ENCODE measurements at regions not wholly inside any gene's neighbourhood (a gene's known extent, or its start where the extent isn't known, plus 50 kb on each side); places are given as distances from the start of the nearest gene placed in this dataset.
"Not testable (repeated sequence)": the region's sequence is repeated elsewhere in the genome, so short reads cannot be mapped to it uniquely, and the experiment has no call there.

DNA sequence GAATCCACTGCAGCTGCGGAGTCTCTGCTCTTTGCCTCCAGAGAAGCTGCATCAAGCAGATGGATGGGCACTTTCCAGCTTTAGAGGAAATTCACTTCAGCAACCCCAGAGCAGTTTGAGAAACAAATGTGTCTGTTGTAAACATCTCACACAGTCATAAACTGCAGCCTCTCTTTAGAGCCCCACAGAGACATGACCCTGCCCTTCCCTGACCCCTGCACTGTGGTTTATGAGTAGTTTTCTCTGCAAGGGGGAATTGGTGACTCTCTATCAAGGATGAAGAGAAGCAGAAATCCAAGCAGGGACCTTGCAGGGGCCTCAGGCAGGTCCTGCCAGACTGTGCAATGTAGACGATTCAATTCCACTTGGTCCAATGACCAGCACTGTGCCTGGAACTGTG lies 160.2 kb downstream of the SH2D4B start:
- DNase-seq (ENCODE audit: low spot score), result no peak

DNA sequence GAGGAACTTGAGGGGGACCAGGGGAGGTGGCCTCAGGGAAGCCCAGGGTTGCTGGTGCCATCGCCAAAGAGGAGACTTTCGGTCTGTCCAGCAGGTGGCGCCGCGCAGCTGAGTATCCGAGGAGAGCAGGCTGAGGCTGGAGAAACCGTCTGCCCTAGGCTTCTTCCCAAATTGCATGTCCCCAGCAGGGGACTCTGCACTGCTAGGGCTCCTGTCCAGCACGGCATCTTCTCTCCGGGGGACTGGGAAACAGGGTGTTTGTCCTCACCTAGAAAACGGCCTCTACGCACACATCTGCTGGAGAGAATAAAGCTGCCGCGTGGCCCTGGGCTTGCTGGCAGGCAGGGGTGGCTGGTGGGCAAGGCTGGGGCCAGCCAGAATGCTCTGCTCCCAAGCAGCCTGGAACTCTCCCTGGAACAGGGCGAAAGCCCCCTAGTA lies 161.9 kb downstream of the SH2D4B start:
- peak; percentile 88 for DNase-seq (ENCODE audit: low spot score)

- no peak for DNase-seq (ENCODE audit: low spot score)
Measured at GRCh38 chr10:80700252-80700651, 162.6 kb downstream of the SH2D4B start.

- DNase-seq (ENCODE audit: low spot score), result no peak
Measured at GRCh38 chr10:80700760-80701444, 163.2 kb downstream of the SH2D4B start.

GRCh38 chr10:80701706-80702105 lies 164.0 kb downstream of the SH2D4B start:
- no peak for DNase-seq (ENCODE audit: low spot score)

DNA sequence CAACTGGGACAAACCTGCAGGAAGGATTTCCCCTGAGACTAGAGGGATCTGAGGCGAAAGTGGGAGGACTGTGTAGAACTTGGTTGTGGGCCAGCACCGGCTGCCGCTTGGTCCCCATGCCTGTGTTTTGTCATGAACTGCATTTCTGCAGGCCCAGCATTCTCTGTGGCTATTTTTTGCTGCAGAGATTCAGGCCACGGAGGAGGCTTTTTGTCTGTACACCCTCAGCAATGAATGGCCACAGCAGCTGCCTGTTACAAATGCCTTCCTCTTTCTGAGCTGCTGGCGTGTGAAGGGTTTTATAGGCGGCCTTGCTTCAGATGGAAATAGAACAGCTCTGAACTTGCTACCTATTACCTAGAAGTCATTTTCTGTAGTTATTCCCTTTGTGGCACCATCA lies 164.4 kb downstream of the SH2D4B start:
- no peak for DNase-seq (ENCODE audit: low spot score)

DNA sequence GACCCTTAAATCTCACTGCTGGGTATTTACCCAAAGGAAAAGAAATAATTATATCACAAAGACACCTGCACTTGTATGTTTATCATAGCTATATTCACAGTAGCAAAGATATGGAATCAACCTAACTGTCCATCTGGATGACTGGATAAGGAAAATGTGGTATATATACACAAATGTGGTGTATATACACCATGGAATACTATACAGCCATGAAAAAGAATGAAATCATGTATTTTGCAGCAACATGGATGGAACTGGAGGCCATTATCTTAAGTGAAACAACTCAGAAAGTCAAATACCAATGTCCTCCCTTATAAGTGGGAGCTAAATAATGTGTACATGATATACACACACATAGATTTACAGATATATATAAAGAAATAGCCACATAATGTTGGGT lies 168.2 kb downstream of the SH2D4B start:
- DNase-seq (ENCODE audit: low spot score), result no peak

DNA sequence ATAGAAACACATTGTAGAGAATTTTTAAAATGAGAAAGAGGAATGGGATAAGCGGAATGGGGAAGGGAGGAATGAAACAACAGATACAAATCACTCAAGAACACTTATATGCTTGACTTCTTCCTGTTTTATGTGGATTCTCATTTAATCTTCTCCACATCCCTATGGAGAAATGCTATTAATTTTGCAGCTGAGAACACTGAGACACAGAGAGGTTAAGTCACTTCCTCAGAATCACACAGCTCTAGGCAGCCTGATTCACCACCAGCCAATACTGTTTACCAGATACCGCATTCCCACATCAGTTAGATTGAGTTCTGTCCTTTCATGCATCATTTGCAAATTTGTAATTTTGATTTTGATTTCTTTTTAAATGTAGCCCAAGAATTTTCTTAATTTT lies 170.5 kb downstream of the SH2D4B start:
- no peak for DNase-seq (ENCODE audit: low spot score)

DNA sequence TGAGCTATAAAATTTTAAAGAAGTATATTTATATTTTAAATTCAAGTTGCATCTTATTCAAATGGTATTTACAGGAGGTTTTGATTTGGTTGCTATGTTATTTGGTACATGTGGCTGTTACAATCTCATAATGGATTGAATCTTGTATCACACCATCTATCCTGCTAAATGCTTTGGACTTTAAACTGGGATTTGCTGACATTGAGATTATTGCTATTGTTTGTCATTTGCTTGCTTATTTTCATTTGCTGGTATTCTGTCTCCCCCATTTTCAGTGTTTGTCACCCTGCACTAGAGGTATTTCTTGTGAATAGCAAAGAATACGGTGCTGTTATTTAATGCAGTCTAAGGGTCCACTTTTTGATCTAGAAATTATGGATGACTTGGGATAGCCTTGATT lies 171.1 kb downstream of the SH2D4B start:
- no peak for DNase-seq (ENCODE audit: low spot score)

DNA sequence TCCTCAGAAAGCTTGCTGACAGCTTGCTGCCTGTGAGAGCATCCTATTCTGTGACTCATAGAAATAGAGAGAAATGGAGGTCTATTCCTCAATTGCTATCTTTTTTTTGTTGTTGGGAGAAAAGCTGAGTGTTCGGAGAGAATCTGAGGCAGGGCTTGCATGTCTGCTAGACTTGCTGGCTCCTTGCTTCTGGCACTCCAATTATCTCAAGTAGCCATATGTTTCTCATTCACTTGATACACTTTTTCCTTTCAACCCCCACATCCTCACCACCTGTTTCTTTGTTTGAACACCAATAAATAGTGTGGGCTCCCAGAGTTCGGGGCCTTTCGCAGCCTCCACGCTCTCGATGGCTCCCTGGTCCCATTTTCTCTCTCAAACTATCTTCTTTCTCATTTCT lies 172.2 kb downstream of the SH2D4B start:
- no peak for DNase-seq (ENCODE audit: low spot score)

DNA sequence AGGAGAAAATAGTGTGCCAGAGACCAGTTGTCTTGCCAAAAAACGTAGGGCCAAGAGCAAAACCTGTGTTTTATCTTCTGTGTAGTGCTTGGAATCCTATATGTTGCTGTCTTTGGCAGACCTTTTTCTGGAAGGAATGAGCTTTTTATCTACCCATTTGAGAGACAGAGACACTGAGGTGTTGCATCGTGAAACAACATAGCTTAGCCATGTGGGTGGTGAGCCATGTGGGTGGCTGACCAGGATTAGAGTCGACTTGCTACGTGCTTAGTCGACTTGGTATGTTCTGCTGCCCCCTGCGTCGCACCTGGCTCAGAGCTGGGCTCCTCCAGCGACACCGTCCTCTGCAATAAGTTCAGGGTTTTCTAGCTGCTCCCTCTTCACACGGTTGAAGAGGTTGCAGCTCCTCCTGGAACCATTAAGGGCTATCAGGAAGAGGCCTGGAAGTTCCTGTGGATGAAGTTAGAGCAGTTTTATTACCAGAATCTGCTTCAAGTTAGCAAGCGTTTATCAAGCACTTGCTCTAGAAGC lies 175.8 kb downstream of the SH2D4B start:
- no peak for DNase-seq (ENCODE audit: low spot score)

DNA sequence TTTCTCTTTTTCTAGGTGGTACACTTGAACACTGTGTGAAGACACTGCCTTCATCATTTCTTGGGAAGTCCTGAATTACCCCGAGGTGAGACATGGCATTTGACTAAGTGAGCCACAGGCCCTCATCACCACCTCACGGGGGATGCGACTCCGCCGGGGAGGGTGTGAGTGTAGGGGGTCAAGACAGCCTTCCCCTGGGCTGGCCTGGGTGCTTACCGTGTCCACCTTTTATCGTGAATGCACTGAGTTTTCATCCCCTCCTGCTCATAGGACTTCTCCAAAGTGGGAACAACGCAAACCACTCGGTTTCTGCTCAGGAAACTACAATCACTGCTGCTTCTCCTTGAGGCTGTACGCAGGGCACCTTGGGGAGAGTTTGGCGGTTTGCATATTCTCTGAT lies 176.9 kb downstream of the SH2D4B start:
- DNase-seq (ENCODE audit: low spot score), result no peak

- DNase-seq (ENCODE audit: low spot score), result no peak
Measured at GRCh38 chr10:80718024-80718423, 180.3 kb downstream of the SH2D4B start.

DNA sequence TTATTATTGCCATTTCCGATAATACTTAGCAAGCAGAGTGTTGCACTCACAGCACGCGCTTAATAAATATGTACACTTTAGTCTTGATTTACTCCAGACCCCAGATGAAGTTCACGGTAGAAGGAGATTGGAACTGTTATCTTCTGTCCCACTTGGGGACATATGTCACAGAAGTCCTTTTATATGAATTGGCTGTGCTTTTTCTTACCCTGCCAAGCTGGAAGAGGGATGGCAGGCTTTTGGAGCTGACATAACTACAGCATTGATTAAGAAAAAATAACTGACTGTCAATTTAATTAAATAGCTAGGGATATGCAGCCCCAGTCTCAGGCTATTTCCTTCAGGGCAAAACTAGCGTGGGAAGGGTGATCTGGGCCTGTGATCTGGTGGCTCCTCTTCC lies 182.2 kb downstream of the SH2D4B start:
- no peak for DNase-seq (ENCODE audit: low spot score)

DNA sequence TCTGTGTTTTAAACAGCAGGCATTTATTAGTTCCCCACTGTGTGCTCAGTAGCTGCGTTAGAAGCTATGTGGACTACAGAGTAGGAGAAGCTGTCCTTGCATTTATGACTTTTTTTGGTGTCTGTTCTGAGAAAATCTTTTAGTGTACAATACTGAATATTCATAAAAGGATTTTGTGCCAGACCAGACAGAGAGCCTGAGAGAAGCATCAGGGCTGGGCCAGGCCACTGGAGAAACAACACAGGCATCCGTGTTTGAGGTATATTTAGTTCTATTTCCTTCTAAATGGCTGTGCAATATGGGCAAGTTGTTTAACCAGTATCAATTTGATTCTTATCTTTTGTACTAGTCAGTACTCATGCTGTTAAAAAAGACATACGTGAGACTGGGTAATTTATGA lies 182.8 kb downstream of the SH2D4B start:
- no peak for DNase-seq (ENCODE audit: low spot score)

GRCh38 chr10:80728354-80728753 lies 190.7 kb downstream of the SH2D4B start:
- not testable (repeated sequence) for DNase-seq (ENCODE audit: low spot score)

GRCh38 chr10:80729896-80730295 lies 192.2 kb downstream of the SH2D4B start:
- DNase-seq (ENCODE audit: low spot score), result no peak

DNA sequence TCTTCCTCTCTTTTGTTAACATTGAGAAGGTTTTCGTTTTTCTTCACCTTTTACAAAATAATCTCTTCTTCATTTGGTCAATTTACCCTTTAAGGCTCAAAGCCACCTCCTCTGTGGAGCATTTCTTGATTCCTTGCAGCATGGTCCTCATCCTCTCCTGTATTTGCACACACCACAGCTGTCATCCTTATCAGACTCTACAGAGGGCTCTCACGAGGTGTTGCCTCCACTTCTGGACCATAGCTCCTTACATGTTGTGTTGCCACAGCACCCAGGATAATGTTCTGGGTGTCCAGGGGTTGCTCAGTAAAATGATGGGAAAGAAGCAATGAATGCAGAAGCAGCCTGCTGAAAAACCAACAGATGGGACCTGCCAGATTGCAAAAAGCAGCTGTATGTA lies 192.8 kb downstream of the SH2D4B start:
- no peak for DNase-seq (ENCODE audit: low spot score)

GRCh38 chr10:80734589-80734988 lies 196.9 kb downstream of the SH2D4B start:
- DNase-seq (ENCODE audit: low spot score), result no peak

DNA sequence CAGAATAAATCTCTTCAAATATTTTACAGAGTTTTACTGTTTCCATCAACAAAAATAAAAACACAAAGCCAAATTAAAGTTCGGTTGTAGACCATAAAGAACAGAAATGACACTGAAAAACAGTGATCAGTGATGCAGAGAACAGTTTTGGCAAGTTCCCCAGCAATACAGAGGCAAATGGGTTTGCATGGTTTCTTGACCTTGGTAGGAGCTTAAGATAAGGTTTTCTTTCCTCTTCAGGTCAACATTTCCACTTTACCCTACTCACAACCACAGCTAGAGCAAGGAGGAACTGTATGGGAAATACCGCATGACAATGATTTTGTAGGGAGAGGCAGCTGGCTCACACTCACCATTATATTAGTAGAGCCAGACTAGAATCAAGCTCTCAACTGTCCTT lies 199.5 kb downstream of the SH2D4B start:
- no peak for DNase-seq (ENCODE audit: low spot score)

GRCh38 chr10:80739328-80739727 lies 201.6 kb downstream of the SH2D4B start:
- DNase-seq (ENCODE audit: low spot score), result no peak

DNA sequence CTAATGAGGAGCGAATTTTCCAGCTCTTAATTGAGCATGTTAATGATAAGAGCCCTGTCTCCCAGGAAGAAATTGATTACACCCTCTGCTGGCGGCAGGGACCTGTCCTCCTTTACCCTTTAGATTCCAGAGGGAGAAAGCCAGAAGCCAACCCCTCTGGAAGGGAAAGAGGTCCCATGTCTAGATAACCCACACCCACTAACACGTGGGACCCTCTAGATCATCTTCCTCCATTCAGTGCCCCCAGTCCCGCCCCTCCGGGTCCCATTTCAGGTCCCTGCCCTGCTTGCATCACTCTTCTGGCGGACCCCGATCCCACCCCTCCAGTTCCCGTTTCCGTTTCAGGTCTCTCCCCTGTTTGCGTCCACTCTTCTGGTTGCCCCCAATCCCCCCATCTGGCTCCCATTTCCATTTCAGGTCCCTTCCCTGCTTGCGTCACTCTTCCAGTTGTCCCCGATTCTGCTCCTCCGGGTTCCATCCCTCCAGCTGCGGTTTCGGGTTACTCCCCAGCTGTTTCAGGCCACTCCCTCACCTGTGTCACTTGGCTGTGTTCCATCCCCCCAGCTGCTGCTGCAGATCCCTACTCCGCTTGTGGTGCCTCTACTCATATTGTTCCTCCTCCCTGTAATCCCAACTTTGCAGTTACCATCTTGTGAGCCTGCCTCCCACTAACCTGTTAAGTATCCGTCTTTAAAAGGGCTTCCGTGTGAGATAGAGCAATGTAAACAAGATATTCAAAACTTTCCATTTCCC lies 202.4 kb downstream of the SH2D4B start:
- no peak for DNase-seq (ENCODE audit: low spot score)

DNA sequence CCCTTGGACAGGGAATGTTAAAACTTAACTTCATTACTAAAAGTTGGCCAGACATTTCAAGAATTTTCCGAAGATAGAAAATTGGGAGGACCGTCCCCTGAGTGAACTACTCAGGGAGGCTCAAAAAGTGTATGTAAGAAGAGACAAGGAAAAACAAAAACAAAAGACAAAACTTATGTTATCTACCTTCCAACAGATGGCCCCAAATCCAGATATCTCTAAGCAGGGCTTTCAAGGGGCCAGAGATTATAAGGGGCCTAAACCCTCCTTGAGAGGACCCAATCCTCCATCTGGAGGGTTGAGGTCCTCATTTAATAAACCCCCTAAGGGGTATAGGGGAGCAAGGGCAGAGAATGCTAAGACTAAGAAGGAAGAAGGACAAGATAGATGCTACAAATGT lies 203.6 kb downstream of the SH2D4B start:
- DNase-seq (ENCODE audit: low spot score), result no peak

GRCh38 chr10:80750268-80750667 lies 212.6 kb downstream of the SH2D4B start:
- DNase-seq (ENCODE audit: low spot score), result no peak
